ENCODE measurements at regions not wholly inside any gene's neighbourhood (a gene's known extent, or its start where the extent isn't known, plus 50 kb on each side); places are given as distances from the start of the nearest gene placed in this dataset.

DNA sequence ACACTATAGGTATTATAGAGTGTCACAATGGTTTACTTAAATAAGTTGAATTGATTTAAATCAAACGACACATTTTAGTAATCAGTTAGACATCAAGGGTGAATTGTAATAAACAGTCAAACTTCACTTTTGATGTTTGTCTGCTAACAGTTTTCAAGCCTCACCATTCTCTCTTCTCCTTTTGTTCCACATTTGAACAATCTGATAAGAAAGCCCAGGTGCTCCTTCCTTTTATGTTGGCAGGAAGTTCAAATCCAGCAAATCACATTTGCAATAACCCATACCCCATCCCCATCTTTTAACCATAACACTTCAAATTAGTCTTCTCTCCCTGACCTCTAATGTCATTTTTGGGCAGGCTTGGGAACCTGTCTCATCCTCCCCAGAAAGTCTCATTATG is 63.4 kb upstream of the GC start:
- no peak for TF ChIP-seq EZH2 (IDR thresholded peaks at IDR 0.05; ENCODE audit: borderline replicate concordance, low read length)
- TF ChIP-seq, protein P1, sequence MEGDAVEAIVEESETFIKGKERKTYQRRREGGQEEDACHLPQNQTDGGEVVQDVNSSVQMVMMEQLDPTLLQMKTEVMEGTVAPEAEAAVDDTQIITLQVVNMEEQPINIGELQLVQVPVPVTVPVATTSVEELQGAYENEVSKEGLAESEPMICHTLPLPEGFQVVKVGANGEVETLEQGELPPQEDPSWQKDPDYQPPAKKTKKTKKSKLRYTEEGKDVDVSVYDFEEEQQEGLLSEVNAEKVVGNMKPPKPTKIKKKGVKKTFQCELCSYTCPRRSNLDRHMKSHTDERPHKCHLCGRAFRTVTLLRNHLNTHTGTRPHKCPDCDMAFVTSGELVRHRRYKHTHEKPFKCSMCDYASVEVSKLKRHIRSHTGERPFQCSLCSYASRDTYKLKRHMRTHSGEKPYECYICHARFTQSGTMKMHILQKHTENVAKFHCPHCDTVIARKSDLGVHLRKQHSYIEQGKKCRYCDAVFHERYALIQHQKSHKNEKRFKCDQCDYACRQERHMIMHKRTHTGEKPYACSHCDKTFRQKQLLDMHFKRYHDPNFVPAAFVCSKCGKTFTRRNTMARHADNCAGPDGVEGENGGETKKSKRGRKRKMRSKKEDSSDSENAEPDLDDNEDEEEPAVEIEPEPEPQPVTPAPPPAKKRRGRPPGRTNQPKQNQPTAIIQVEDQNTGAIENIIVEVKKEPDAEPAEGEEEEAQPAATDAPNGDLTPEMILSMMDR (IDR thresholded peaks at IDR 0.05; ENCODE audit: low read length): no peak
